ENCODE measurements at regions not wholly inside any gene's neighbourhood (a gene's known extent, or its start where the extent isn't known, plus 50 kb on each side); places are given as distances from the start of the nearest gene placed in this dataset.

GRCh38 chr7:82701949-82702348 lies 258.4 kb upstream of the CACNA2D1 start:
- Histone ChIP-seq H3K9me3 (no peaks in the 10 kb centered on the region), H3K4me1 (no peaks in the 10 kb centered on the region), H3K36me3 (no peaks in the 10 kb centered on the region), H3K27ac (no peak overlapping the region), H3K27me3 (no peaks in the 10 kb centered on the region), H3K4me3 (no peak overlapping the region)
- TF ChIP-seq POLR2AphosphoS5 (IDR thresholded peaks at IDR 0.05): no peak
- TF ChIP-seq POLR2A (IDR thresholded peaks at IDR 0.05): no peak
- no peak for TF ChIP-seq EP300 (IDR thresholded peaks at IDR 0.05)
- TF ChIP-seq CTCF (IDR thresholded peaks at IDR 0.05): no peak
- no peak for DNase-seq
- intact Hi-C loops (cut with DNase I; ENCODE audit: low total_unique reads): no loop called here
- 69 to 87% (median 77%) methylated on average over 1 of the region's 1 CpG for WGBS, 5 donors

- DNase-seq: peak in 1 of 2 donors; percentile 6
- WGBS, 5 donors: 61 to 77% (median 73%) methylated on average over 2 of the region's 2 CpGs
- H3K9me3 ChIP-seq: no peaks in the 10 kb centered on the region
- TF ChIP-seq CTCF (IDR thresholded peaks at IDR 0.05): no peak
- no peak for TF ChIP-seq POLR2AphosphoS5 (IDR thresholded peaks at IDR 0.05)
- no peak for TF ChIP-seq EP300 (IDR thresholded peaks at IDR 0.05)
- no peak for TF ChIP-seq POLR2A (IDR thresholded peaks at IDR 0.05)
- no peaks in the 10 kb centered on the region for H3K4me1 ChIP-seq
- H3K27ac ChIP-seq: no peak overlapping the region
- intact Hi-C loops (cut with DNase I; ENCODE audit: low total_unique reads): no loop called here
- H3K27me3 ChIP-seq: no peaks in the 10 kb centered on the region
- no peak overlapping the region for H3K4me3 ChIP-seq
- H3K36me3 ChIP-seq: no peaks in the 10 kb centered on the region
Measured at GRCh38 chr7:82700741-82701140, 257.2 kb upstream of the CACNA2D1 start.

- Histone ChIP-seq H3K9me3 (no peaks in the 10 kb centered on the region), H3K27me3 (no peaks in the 10 kb centered on the region), H3K36me3 (no peaks in the 10 kb centered on the region), H3K4me1 (no peaks in the 10 kb centered on the region), H3K4me3 (no peak overlapping the region), H3K27ac (no peak overlapping the region)
- intact Hi-C loops (cut with DNase I; ENCODE audit: low total_unique reads): no loop called here
- 29 to 59% (median 37%) methylated on average over 3 of the region's 3 CpGs for WGBS, 5 donors
- TF ChIP-seq POLR2AphosphoS5 (IDR thresholded peaks at IDR 0.05): no peak
- no peak for TF ChIP-seq POLR2A (IDR thresholded peaks at IDR 0.05)
- no peak for TF ChIP-seq CTCF (IDR thresholded peaks at IDR 0.05)
- no peak for TF ChIP-seq EP300 (IDR thresholded peaks at IDR 0.05)
- peak; percentile 14 to 28 for DNase-seq
Measured at GRCh38 chr7:82699773-82700186, 256.2 kb upstream of the CACNA2D1 start.

- Histone ChIP-seq H3K4me3 (no peak overlapping the region), H3K27ac (no peak overlapping the region), H3K4me1 (no peaks in the 10 kb centered on the region), H3K9me3 (no peaks in the 10 kb centered on the region), H3K27me3 (no peaks in the 10 kb centered on the region), H3K36me3 (no peaks in the 10 kb centered on the region)
- no peak for TF ChIP-seq EP300 (IDR thresholded peaks at IDR 0.05)
- no peak for TF ChIP-seq POLR2A (IDR thresholded peaks at IDR 0.05)
- TF ChIP-seq CTCF (IDR thresholded peaks at IDR 0.05): no peak
- no peak for TF ChIP-seq POLR2AphosphoS5 (IDR thresholded peaks at IDR 0.05)
- no peak for DNase-seq
- intact Hi-C loops (cut with DNase I; ENCODE audit: low total_unique reads): no loop called here
- 80 to 92% (median 87%) methylated on average over 3 of the region's 3 CpGs for WGBS, 5 donors
Measured at GRCh38 chr7:82697897-82698296, 254.3 kb upstream of the CACNA2D1 start.

Measured in stomach (tissue), 8 donors.